ENCODE measurements at regions not wholly inside any gene's neighbourhood (a gene's known extent, or its start where the extent isn't known, plus 50 kb on each side); places are given as distances from the start of the nearest gene placed in this dataset.

- Histone ChIP-seq H2BK5ac (ENCODE audit: low read depth, low read length, poor library complexity, severe bottlenecking) (no peak overlapping the region), H4K91ac (ENCODE audit: insufficient read depth, low read depth, low read length) (no peak overlapping the region), H3K4me2 (ENCODE audit: low read depth, low read length) (no peak overlapping the region), H3K56ac (ENCODE audit: extremely low read depth, insufficient read depth, low read length) (no peak overlapping the region), H3K4me3 (ENCODE audit: insufficient read depth, low read depth, low read length) (no peak overlapping the region), H4K5ac (ENCODE audit: low read depth, low read length) (no peak overlapping the region), H3K4me1 (ENCODE audit: control insufficient read depth, insufficient read depth, low read length) (no peaks in the 10 kb centered on the region), H4K20me1 (ENCODE audit: insufficient read depth, low read length) (no peaks in the 10 kb centered on the region), H2AK9ac (replicated peaks; ENCODE audit: low read depth, low read length, poor library complexity) (no peak overlapping the region), H2BK120ac (ENCODE audit: low read depth, low read length) (no peak overlapping the region), H3K23ac (ENCODE audit: low read depth, low read length) (no peak overlapping the region), H3K14ac (replicated peaks; ENCODE audit: low read depth, low read length) (no peak overlapping the region), H3K27ac (ENCODE audit: insufficient read depth, low read length) (no peak overlapping the region), H2AK5ac (ENCODE audit: low read depth, low read length) (no peak overlapping the region), H3K79me1 (ENCODE audit: low read depth in 1 of 2, low read length in 2 of 2) (no peaks in the 10 kb centered on the region), H2BK15ac (ENCODE audit: low read depth, low read length) (no peak overlapping the region), H3K18ac (ENCODE audit: low read depth, low read length) (no peak overlapping the region), H3K4ac (ENCODE audit: low read depth, low read length) (no peak overlapping the region), H3K9me1 (ENCODE audit: insufficient read depth, low read length) (no peaks in the 10 kb centered on the region), H3K9ac (ENCODE audit: low read depth, low read length) (no peak overlapping the region), H4K8ac (ENCODE audit: low read depth in 2 of 2, low read length in 2 of 2) (no peak overlapping the region), H3K9me3 (ENCODE audit: control insufficient read depth, insufficient read depth, low read length) (no peaks in the 10 kb centered on the region), H2AFZ (replicated peaks; ENCODE audit: low read length, poor library complexity) (no peak overlapping the region), H2BK20ac (ENCODE audit: low read depth, low read length) (no peak overlapping the region), H3K27me3 (ENCODE audit: control insufficient read depth, insufficient read depth, low read length) (peaks cover 3% of the 10 kb centered on the region; the same call in 1 of the 2 replicates), H3K36me3 (ENCODE audit: control insufficient read depth, insufficient read depth, low read length) (no peaks in the 10 kb centered on the region)
- ATAC-seq (ENCODE audit: low read depth) (peak; percentile 64), DNase-seq (peak; percentile 26)
- POLR2A ChIA-PET (ENCODE audit: unreplicated experiment) = interaction anchor here (0.6 kb wide), 1 partner anchor 10 kb away, joined by 5 read pairs; no protein-coding TSS in a partner anchor
- WGBS, 2 experiments (ENCODE audit: extremely low coverage in 2 of 2, insufficient read length in 1 of 2) = 0% methylated on average over 1 of the region's 3 CpGs; no CpG with 5 or more reads in 1 of the 2 experiments
- TF ChIP-seq CTCF (conservative IDR thresholded peaks at IDR 0.05; ENCODE audit: low read depth, low read length) (no peak), NFE2L2 (IDR thresholded peaks at IDR 0.05; ENCODE audit: low read depth, low read length) (no peak), POLR2A (IDR thresholded peaks at IDR 0.05; ENCODE audit: low read depth, low read length) (no peak), CEBPB (IDR thresholded peaks at IDR 0.05; ENCODE audit: low read depth, low read length) (no peak), CHD1 (IDR thresholded peaks at IDR 0.05; ENCODE audit: low read depth, low read length) (no peak), RFX5 (IDR thresholded peaks at IDR 0.05; ENCODE audit: low read depth, low read length) (no peak), RAD21 (IDR thresholded peaks at IDR 0.05; ENCODE audit: low read length) (no peak), MAFK (IDR thresholded peaks at IDR 0.05; ENCODE audit: low read depth, low read length) (no peak), USF2 (IDR thresholded peaks at IDR 0.05; ENCODE audit: low read depth, low read length) (no peak), FOS (IDR thresholded peaks at IDR 0.05; ENCODE audit: low read depth, low read length) (no peak), SMC3 (IDR thresholded peaks at IDR 0.05; ENCODE audit: low read depth, low read length) (no peak), MXI1 (IDR thresholded peaks at IDR 0.05; ENCODE audit: borderline replicate concordance, low read depth, low read length) (no peak), MAZ (IDR thresholded peaks at IDR 0.05; ENCODE audit: borderline replicate concordance, low read depth, low read length) (no peak)
- dilution Hi-C loops (cut with HindIII; ENCODE audit: low sequenced_read_pairs, unreplicated experiment) = no loop called here
- CTCF ChIA-PET = interaction anchor here (0.6 kb wide), 1 partner anchor 20 kb away, joined by 4 read pairs; no protein-coding TSS in a partner anchor
- in situ Hi-C loops (cut with MboI; ENCODE audit: low sequenced_read_pairs) = no loop called here
- intact Hi-C loops (cut with micrococcal nuclease) = no loop called here
- no TSS peak for BruUV-seq (replicated peaks)
These were observed 125.1 kb upstream of the FUNDC1 start for GRCh38 chrX:44667771-44668170.

Data from IMR-90 (cell line).